HG02870 (cell line): ENCODE measurements at regions not wholly inside any gene's neighbourhood (a gene's known extent, or its start where the extent isn't known, plus 50 kb on each side); places are given as distances from the start of the nearest gene placed in this dataset.

Source experiments
- ATAC-seq: cut with Tn5 transposase; IDR thresholded peaks from one replicate; pipeline ENCODE4 v1.9.1; 2021; ENCODE audit warnings: mild to moderate bottlenecking, moderate library complexity; ENCODE audit not compliant: unreplicated experiment

GRCh38 chr1:101153692-101154091 lies 83.1 kb upstream of the S1PR1 start:
- ATAC-seq: no peak

DNA sequence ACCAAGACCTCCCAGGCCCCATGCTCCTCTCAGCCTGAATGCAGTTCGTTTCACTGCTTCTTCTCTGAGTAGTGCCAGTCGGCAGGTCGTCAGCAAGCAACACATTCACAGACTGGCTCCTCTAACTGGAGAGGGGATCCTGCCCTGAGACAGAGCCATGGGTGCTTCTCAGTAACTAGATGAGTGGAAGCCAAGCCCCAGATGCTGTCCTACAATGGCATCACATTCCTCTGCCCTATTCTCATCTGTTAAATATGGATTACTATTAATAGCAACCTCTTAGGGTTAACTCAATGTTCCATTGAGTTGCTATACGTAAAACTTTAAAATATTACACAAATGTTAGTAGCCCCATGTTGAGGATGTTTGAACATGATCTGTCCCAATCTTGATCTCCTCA lies 84.2 kb upstream of the S1PR1 start:
- no peak for ATAC-seq

GRCh38 chr1:101151286-101151685 lies 85.5 kb upstream of the S1PR1 start:
- ATAC-seq: no peak

GRCh38 chr1:101150670-101151069 lies 86.1 kb upstream of the S1PR1 start:
- no peak for ATAC-seq

- no peak for ATAC-seq
Measured at GRCh38 chr1:101150266-101150665, 86.6 kb upstream of the S1PR1 start.

DNA sequence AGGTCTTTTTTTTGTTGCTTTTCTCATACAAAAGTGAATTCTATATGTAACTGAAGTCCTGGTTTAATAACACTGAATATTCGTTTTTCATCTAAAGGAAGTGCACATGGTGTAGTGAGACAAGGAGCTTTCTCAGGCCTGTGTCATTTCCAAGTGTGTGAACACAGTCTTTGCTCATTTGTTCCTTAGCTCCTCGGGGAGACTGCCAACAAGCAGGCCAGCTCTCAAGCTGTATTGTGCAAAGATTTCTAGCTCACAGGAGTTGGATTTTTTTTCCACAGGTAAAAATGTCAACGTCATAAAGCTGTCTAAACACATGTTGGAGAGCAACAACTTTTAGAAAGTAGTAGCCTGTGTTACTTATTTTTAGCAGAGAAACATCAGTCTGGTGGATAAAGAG lies 87.8 kb upstream of the S1PR1 start:
- ATAC-seq: no peak

GRCh38 chr1:101147381-101147780 lies 89.4 kb upstream of the S1PR1 start:
- no peak for ATAC-seq

DNA sequence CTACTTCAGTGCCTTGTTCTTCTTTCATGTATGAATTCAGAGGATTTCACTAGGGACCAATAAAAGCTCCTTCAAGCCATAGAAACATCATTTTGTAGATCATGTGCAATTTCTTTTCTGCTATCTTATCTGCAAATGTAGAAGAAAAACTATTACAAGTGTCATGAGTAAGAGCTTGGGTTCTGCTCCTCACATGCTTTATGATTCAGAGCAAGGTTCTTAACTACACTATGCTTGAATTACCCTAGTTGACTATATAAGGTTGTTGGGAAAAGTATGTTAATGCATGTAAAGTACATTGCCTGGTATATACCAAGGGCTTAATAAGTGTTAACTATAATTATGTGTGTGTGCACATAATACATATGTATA lies 91.4 kb upstream of the S1PR1 start:
- no peak for ATAC-seq

DNA sequence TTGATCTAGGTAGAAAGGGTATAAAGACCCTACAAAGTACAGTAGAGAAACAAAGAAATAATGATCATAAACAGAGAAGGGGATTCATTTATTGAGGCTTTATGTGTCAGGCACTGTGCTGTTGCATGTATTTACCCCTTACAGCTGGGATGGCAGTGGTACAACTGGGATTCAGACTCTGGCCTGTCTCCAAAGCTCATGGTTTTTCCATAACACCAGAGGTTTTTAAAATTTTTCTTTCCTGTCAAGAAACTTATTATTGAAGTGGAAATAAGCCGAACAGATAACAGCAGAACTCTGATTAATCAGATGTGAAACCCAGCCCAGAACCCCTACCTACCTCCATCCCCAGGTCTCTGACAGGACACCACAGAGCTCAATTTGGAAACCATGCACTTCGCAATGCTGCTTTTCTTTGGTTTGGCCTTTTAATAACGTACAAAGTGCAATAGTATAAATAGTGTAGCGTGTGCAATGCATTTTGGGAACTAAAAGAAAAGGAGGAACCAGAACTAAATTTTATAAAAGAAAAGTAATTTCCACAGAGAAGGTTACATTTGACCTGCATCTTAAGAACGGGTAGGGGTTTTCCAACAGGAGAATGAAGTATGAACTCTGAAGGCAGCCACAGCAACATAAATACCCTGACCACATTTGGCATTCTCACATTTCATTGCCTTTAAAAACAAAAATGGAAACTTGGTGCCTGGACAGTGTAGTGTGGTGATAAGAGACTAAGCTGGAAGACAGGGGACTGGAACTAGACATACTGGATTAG lies 92.0 kb upstream of the S1PR1 start:
- peak; percentile 66 for ATAC-seq

DNA sequence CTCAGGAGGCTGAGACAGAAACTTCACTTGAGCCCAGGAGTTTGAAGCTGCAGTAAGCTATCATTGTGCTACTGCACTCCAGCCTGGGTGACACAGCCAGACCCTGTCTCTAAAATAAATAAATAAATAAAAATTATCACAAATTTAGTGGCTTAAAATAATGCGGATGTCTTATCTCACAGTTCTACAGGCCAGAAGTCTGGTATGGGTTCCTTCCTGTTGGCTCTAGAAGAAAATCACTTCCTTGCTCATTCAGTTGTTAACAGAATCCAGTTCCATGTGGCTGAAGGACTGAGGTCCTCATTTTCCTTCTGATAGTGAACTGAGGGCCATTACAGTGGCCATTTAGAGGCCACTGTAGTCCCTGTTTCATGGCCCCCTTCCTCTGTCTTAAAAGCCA lies 94.6 kb upstream of the S1PR1 start:
- ATAC-seq: no peak

DNA sequence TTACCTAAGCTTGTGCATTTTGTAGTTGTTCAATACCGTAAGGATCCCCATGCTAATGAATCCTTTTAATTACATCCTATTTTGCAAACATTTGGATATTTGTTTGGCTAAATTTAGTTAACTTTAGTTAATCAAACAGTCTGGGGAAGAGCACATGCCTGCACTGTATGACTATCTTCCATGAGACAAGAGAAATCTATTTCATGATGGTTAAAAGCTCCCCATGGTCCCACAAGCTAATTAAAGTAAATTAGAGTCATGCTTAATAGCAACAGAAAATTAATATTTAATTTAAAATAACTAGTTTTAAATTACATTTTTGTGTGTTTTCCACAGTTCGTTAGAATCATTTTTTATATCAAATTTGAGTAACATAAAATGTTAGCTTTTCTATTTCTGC lies 95.4 kb upstream of the S1PR1 start:
- no peak for ATAC-seq

DNA sequence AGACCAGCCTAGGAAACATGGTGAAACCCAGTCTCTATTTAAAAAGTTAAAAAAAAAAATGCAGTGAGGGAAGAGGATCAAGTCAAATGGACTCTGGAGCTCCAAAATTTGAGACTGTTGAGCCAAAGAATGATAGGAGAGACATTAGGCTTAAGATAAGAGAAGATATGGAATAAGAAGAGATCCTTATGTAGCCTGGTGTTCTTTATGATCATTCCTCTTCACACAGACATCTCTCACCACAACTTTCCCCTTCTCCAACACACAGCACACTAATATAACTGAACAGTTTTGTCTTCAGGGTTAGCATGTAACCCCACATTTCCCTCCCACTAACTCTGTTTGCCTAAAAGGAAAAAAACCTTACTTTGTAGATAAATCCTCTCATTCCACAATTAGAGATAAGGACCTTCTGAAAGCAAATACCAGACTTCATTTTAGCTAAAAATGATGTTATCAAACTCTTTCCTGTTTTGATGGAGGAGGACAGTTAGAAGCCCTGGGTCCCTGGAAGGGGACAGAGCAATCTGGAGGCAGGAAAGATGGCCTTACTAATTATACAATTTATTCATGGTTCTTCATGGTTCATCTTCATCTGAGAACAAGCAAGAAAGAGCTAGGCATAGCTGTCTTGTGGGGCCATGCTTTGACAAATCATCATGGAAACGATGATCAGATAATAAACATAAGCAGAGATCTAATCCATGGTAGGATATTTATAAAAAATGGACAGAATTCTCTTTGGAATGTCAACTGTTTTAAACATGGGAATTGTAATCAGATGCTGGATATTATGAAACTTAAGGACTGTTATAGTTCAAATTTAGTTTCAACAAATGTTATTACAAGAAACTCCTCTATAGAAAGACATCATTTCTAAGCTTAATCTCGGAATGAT lies 96.7 kb upstream of the S1PR1 start:
- no peak for ATAC-seq

GRCh38 chr1:101139130-101139529 lies 97.7 kb upstream of the S1PR1 start:
- no peak for ATAC-seq

DNA sequence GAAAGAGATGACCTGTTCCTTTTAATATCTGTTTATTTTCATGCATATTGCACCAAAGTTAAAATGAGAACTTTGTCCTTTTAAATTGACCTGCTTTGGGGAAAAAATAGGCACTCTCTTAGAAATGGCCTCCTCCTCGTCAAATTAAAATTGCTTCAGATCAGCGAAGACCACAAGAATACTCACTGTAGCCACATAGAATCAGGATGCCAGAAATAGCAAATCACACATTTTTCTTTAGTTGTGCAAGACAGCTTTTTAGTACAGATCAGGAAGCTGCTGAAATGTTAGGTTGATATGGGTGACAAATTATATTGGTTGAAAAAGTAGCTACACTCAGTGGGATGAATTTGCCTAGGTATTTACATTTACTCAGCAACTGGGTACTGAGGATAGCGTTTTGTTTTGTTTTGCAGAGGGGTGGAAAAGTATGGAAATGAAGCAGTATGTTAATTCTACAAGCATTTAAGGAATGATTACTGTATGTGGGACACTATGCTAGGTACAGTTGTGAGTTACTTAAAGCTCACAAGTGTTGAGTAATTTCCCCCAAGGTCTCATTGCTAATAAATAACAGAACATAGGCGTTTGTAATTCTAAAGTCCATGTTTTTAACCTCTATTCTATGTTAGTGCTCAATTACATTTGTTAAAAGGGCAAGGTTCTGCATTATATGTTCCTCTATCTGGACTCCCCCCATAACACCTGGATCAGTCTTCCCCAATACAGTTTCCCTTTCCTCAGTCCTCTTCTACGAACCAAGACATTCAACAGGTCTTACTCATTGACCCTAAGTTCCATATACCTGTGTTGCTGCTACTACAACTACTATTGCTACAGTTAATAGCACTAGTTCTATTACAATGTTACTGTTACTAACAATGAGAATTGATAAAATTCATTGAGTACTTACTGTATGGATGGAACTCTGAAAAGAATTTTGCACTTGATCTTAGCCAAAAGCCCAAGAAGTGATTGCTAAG lies 99.4 kb upstream of the S1PR1 start:
- peak; percentile 26 for ATAC-seq

DNA sequence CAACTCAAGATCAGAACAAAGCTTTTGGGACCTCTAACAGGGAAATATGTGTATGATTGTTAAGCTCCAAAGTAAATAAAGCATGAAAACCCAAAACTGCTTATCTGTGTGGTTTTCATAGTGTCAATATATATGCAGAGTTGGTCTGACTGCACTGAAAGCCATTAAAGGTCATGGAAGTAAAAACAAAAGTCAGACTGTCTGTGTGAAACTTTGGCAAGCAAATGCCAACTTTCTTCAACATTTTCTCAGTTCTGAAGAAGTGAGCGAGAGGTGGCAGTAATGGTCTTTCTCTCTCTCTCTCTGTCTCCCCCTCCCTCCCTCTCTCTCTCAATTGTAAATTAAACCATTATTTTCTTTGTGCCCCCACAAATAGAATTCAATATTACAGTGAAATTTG lies 100.1 kb upstream of the S1PR1 start:
- peak; percentile 75 for ATAC-seq

GRCh38 chr1:101136271-101136670 lies 100.5 kb upstream of the S1PR1 start:
- ATAC-seq: no peak

GRCh38 chr1:101135526-101135925 lies 101.3 kb upstream of the S1PR1 start:
- no peak for ATAC-seq

DNA sequence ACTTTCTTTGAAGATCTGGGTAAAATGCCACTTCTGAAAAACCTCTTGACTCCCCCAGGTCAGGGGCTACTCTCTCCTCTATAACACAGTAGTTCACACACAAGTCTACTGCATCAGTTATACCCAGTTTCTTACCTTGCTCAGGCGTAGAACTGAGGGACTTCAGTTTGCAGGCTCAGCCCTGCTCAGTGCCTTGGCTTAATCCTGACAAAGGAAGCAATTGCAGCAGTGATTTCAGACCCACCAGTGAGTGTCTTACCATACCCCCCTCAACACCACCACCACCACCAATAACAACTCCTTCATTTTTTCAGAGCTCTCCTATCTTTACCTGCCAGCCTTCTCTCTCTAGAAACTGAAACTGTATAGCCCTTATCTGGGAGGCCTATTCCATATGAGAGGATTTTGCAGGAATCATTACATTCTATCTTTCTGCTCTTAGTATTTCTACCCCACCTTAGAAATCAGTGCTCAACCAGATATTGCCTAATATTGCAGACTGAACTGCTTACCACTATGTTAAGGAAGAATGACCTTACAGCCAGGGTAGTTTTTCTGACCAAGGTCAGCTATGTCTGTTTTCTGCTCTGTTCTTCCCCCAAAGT lies 105.5 kb upstream of the S1PR1 start:
- ATAC-seq: no peak

DNA sequence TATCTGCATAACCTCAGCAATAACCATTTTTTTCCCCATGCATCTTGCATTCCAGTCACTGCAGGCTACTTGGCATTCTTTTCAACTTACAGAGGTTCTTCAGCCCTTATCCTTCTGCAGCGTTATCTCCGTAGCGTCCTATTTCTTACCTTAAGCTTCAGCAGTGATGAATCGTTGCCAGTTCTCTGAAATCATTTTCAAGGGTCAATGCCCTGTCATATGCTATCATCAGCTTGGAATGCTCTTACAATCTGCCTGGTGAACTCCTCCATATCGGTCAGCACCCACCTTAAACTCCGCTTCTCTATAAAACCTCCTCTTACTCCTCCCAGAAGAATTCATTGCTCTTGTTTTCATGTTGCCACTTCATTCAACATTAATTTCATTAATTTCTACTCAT lies 105.1 kb upstream of the DPH5 start:
- ATAC-seq: no peak

GRCh38 chr1:101128846-101129245 lies 103.3 kb upstream of the DPH5 start:
- ATAC-seq: no peak
